ENCODE measurements at regions not wholly inside any gene's neighbourhood (a gene's known extent, or its start where the extent isn't known, plus 50 kb on each side); places are given as distances from the start of the nearest gene placed in this dataset.
"Not testable (repeated sequence)": the region's sequence is repeated elsewhere in the genome, so short reads cannot be mapped to it uniquely, and the experiment has no call there.

GRCh38 chr18:10352671-10353070 is 101.8 kb upstream of the APCDD1 start:
- Histone ChIP-seq H3K27ac (no peak overlapping the region), H3K27me3 (no peaks in the 10 kb centered on the region), H3K4me3 (replicated peaks in 1 of 3) (no peak overlapping the region), H3K36me3 (no peaks in the 10 kb centered on the region), H3K9me3 (no peaks in the 10 kb centered on the region), H3K4me1 (no peaks in the 10 kb centered on the region)
- DNase-seq: no peak
- WGBS, 2 donors: 87 to 90% methylated on average over 2 of the region's 2 CpGs
- no peak for TF ChIP-seq POLR2A (IDR thresholded peaks at IDR 0.05)
- TF ChIP-seq, protein P1, sequence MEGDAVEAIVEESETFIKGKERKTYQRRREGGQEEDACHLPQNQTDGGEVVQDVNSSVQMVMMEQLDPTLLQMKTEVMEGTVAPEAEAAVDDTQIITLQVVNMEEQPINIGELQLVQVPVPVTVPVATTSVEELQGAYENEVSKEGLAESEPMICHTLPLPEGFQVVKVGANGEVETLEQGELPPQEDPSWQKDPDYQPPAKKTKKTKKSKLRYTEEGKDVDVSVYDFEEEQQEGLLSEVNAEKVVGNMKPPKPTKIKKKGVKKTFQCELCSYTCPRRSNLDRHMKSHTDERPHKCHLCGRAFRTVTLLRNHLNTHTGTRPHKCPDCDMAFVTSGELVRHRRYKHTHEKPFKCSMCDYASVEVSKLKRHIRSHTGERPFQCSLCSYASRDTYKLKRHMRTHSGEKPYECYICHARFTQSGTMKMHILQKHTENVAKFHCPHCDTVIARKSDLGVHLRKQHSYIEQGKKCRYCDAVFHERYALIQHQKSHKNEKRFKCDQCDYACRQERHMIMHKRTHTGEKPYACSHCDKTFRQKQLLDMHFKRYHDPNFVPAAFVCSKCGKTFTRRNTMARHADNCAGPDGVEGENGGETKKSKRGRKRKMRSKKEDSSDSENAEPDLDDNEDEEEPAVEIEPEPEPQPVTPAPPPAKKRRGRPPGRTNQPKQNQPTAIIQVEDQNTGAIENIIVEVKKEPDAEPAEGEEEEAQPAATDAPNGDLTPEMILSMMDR (IDR thresholded peaks at IDR 0.05): no peak
- intact Hi-C loops (cut with DNase I): no loop called here

GRCh38 chr18:10353791-10354190 is 100.6 kb upstream of the APCDD1 start:
- Histone ChIP-seq H3K9me3 (no peaks in the 10 kb centered on the region), H3K4me1 (no peaks in the 10 kb centered on the region), H3K36me3 (no peaks in the 10 kb centered on the region), H3K27me3 (no peaks in the 10 kb centered on the region), H3K27ac (no peak overlapping the region), H3K4me3 (replicated peaks in 1 of 3) (no peak overlapping the region)
- TF ChIP-seq, protein P1 (IDR thresholded peaks at IDR 0.05): no peak
- TF ChIP-seq POLR2A (IDR thresholded peaks at IDR 0.05): no peak
- DNase-seq: no peak
- intact Hi-C loops (cut with DNase I): no loop called here
- 69 to 77% methylated on average over 2 of the region's 2 CpGs for WGBS, 2 donors

DNA sequence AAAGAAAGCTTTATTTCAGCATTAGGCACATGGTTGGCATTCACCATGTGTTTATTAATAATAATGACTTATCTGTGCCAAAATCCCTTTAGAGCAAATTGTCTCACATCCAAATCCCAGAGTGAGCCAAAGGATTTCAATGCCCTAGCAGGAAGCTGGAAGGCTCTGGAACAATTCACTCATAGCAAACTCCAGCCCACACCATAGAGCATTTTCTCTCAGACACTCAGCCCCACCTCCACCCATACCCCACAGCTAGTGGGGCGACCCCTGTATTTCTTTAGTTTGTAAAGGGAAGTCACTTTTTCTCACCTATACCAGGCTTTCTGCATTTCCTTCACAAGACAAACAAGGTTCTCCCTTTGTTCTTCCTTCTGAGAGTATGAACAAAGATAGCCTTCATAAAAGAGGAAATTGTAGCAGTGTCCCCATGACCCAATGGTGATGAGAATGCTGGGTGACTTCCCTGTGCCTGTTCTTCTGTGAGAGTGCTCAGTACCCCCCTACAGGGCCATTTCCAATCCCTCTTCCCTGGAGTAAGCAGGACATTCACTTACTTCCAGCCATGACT is 100.1 kb upstream of the APCDD1 start:
- intact Hi-C loops (cut with DNase I): no loop called here
- 65 to 76% methylated on average over 1 of the region's 1 CpG for WGBS, 2 donors
- no peaks in the 10 kb centered on the region for H3K9me3 ChIP-seq
- H3K4me1 ChIP-seq: no peaks in the 10 kb centered on the region
- DNase-seq: no peak
- H3K27ac ChIP-seq: no peak overlapping the region
- H3K4me3 ChIP-seq (replicated peaks in 1 of 3): no peak overlapping the region
- no peaks in the 10 kb centered on the region for H3K36me3 ChIP-seq
- no peaks in the 10 kb centered on the region for H3K27me3 ChIP-seq
- TF ChIP-seq, protein P1 (IDR thresholded peaks at IDR 0.05): no peak
- no peak for TF ChIP-seq POLR2A (IDR thresholded peaks at IDR 0.05)

GRCh38 chr18:10354890-10355289 is 99.5 kb upstream of the APCDD1 start:
- intact Hi-C loops (cut with DNase I): no loop called here

DNA sequence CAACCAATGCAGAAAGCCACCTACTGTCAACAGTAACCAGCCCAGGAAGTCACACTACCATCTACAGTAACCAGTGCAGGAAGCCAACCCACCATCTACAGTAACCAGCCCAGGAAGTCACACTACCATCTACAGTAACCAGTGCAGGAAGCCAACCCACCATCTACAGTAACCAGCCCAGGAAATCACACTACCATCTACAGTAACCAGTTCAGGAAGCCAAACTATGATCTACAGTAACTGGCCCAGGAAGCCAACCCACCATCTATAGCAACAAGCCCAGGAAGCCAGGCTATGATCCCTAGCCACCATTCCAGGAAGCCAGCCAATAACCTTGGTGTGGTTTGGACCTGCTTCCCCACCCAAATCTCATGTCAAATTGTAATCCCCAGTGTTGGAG is 97.4 kb upstream of the APCDD1 start:
- not testable (repeated sequence) for H3K27me3 ChIP-seq

More at GRCh38 chr18:10354890-10355289, 99.5 kb upstream of the APCDD1 start:
- TF ChIP-seq POLR2A (IDR thresholded peaks at IDR 0.05): no peak
- TF ChIP-seq, protein P1 (IDR thresholded peaks at IDR 0.05): no peak
- Histone ChIP-seq H3K4me3 (replicated peaks in 1 of 3) (no peak overlapping the region), H3K27ac (no peak overlapping the region), H3K9me3 (no peaks in the 10 kb centered on the region), H3K36me3 (no peaks in the 10 kb centered on the region), H3K4me1 (no peaks in the 10 kb centered on the region), H3K27me3 (no peaks in the 10 kb centered on the region)
- no peak for DNase-seq
- 71 to 92% methylated on average over 1 of the region's 1 CpG for WGBS, 2 donors

GRCh38 chr18:10361660-10362059 is 92.8 kb upstream of the APCDD1 start:
- WGBS, 2 donors: 91% methylated on average over 2 of the region's 2 CpGs
- Histone ChIP-seq H3K27me3 (no peaks in the 10 kb centered on the region), H3K4me1 (no peaks in the 10 kb centered on the region), H3K27ac (no peak overlapping the region), H3K36me3 (no peaks in the 10 kb centered on the region), H3K9me3 (no peaks in the 10 kb centered on the region), H3K4me3 (replicated peaks in 1 of 3) (no peak overlapping the region)
- no peak for TF ChIP-seq POLR2A (IDR thresholded peaks at IDR 0.05)
- TF ChIP-seq, protein P1 (IDR thresholded peaks at IDR 0.05): no peak
- intact Hi-C loops (cut with DNase I): no loop called here
- DNase-seq: no peak

More for the DNA sequence above, 97.4 kb upstream of the APCDD1 start:
- H3K4me3 ChIP-seq (replicated peaks in 1 of 3); H3K4me1 ChIP-seq; H3K36me3 ChIP-seq; H3K27ac ChIP-seq; H3K9me3 ChIP-seq; intact Hi-C loops (cut with DNase I); DNase-seq: not testable (repeated sequence)
